ENCODE measurements at regions not wholly inside any gene's neighbourhood (a gene's known extent, or its start where the extent isn't known, plus 50 kb on each side); places are given as distances from the start of the nearest gene placed in this dataset.
"Not testable (repeated sequence)": the region's sequence is repeated elsewhere in the genome, so short reads cannot be mapped to it uniquely, and the experiment has no call there.

DNA sequence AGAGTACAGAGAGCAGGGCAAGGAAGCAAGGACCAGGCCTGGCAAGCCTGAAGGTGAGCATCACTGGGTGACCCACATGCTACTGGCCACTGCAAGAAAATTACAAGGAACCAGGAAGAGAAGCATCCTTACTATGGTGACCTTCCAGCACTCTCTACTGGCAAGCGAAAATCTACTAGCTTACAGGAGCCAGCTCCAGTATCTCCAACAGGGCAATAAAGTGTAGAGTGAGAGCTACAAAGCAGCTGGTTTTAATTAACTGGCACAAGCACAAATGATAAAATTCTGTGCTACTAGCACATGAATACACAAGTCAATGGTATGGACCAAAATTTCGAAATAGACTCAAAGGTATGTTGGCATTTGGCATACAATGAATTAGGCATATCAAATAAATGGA is 113.3 kb upstream of the CAST start:
- TF ChIP-seq, protein P1, sequence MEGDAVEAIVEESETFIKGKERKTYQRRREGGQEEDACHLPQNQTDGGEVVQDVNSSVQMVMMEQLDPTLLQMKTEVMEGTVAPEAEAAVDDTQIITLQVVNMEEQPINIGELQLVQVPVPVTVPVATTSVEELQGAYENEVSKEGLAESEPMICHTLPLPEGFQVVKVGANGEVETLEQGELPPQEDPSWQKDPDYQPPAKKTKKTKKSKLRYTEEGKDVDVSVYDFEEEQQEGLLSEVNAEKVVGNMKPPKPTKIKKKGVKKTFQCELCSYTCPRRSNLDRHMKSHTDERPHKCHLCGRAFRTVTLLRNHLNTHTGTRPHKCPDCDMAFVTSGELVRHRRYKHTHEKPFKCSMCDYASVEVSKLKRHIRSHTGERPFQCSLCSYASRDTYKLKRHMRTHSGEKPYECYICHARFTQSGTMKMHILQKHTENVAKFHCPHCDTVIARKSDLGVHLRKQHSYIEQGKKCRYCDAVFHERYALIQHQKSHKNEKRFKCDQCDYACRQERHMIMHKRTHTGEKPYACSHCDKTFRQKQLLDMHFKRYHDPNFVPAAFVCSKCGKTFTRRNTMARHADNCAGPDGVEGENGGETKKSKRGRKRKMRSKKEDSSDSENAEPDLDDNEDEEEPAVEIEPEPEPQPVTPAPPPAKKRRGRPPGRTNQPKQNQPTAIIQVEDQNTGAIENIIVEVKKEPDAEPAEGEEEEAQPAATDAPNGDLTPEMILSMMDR (IDR thresholded peaks at IDR 0.05; ENCODE audit: borderline replicate concordance, insufficient read depth, low read depth, low read length), result no peak
- H3K4me3 ChIP-seq (ENCODE audit: low read depth, low read length), result no peak overlapping the region

DNA sequence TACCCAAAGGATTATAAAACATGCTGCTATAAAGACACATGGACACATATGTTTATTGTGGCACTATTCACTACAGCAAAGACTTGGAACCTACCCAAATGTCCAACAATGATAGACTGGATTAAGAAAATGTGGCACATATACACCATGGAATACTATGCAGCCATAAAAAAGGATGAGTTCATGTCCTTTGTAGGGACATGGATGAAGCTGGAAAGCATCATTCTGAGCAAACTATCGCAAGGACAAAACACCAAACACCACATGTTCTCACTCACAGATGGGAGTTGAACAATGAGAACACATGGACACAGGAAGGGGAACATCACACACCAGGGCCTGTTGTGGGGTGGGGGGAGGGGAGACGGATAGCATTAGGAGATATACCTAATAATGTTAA is 101.3 kb upstream of the CAST start:
- H3K4me3 ChIP-seq (ENCODE audit: low read depth, low read length), result not testable (repeated sequence)

DNA sequence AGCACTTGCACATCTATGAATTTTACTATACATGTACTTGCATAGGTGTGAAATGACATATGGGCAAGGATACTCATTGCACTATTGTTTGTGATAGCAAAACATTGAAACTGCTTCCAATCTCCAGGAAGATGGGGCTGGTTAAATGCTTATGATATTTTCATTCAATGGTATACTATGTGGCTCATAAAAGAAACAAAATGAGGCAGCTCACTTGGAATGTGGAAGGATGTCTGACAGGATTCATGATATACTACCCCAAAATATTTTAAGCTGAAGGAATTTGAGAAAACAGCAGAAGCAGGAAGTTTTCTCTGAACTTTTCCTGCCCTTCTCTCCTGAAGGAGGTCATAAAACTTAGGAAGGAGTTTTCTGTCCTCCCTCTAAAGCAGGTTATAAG is 99.6 kb upstream of the CAST start:
- TF ChIP-seq, protein P1 (IDR thresholded peaks at IDR 0.05; ENCODE audit: borderline replicate concordance, insufficient read depth, low read depth, low read length), result no peak
- no peak overlapping the region for H3K4me3 ChIP-seq (ENCODE audit: low read depth, low read length)

DNA sequence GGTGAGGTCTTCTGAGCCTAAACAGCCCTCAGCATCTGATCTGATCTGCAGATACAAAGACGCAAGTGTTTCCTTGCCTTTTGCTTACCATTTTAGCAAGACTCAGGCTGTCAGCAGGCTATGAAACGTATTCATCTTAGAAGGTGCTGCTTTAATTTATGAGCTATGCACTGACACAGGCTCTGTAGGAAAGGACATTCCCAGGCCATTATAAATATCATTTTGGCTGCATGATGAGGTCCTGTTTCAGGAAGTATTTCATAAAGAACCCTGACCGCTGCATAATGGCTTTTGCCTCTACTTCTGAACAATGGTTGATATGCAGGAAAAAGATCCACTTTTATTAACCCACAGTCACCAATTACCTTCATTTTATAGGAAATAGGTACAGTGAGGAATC is 98.4 kb upstream of the CAST start:
- H3K4me3 ChIP-seq (ENCODE audit: low read depth, low read length), result no peak overlapping the region
- TF ChIP-seq, protein P1 (IDR thresholded peaks at IDR 0.05; ENCODE audit: borderline replicate concordance, insufficient read depth, low read depth, low read length), result no peak

DNA sequence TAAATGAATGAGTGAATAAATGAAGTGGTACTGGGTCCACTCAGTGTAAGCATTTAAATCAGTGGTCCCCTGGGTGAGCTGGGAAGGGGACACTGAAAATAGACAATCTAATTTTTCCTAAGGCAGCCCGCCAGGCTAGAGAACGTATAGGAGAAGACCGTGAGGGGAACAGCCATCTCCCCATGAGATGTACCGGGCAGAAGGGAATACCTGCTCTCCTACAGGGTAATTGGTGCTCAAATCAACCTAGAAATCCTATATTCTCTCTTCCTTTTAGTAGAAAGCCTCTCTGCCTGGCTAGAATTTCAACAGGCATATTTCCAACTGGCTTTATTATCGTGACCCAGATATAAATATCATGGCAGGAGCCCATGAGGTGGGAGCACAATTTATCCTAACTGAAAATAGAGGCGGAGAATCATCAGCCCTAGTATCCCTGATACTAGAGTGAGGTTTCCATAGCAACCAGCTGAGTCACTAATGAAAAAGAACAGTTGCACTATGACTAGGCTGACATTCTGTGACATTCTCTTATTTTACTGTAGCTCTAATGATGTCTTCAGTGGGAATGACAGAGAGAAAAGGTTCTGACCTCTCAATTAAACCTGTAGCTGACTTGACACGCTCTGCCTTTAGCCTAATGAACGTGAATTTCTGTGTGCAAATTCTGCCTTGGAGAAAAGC is 96.5 kb upstream of the CAST start:
- no peak overlapping the region for H3K4me3 ChIP-seq (ENCODE audit: low read depth, low read length)

DNA sequence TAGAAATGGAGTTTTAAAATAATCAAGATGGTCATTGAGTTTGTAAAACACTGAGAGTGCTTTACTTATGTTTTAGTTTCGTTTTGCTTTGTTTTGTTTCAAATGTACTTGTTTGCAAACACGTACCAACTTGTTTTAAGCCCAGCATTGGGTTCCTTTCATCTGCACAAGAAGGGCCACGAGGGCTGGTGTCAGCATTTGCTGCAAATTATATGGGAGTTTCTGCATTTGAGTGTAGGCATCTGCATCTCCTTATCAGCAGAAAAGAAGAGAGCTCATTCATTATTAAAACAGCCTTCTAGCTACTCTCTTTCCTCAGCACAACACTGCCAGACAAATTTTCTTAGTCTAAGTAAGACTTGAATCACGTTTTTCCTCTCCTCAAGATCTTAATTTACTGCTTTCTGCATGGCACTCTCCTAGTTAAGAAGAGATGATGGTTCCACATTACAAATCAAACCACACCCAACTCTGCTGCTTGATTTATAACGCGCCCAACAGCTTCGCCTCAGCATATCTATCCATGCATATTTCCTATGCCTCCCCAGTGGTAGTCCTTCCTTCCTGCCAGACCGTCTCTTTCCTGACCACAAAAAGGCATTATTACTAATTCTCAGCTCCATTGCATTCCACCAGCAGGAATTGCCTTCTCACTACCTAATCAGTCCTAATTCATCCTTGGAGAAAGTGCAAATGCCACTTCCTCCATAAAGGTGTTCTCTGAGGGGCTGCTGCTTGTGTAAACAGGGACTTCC is 95.2 kb upstream of the CAST start:
- TF ChIP-seq, protein P1 (IDR thresholded peaks at IDR 0.05; ENCODE audit: borderline replicate concordance, insufficient read depth, low read depth, low read length), result no peak
- no peak overlapping the region for H3K4me3 ChIP-seq (ENCODE audit: low read depth, low read length)

More for the DNA sequence above, 96.5 kb upstream of the CAST start:
- TF ChIP-seq, protein P1 (IDR thresholded peaks at IDR 0.05; ENCODE audit: borderline replicate concordance, insufficient read depth, low read depth, low read length), result no peak

DNA sequence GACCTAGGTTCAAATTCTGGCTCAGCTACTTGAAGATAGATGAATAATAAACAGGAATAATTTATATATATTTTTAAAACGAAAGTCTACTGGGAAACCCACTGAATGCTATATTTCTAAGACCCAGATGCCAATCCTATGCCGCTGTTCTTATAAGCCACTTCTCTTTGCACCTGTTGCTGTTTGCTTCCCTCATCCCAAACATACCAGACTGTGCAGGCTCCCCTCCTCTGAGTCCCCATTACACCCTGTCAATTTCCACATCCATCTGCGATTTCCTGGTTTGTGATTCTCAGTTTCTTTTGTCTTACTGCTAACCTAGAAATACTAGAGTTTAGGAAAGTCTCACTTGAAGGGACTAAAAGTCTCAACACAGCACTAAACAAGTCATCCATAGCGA is 92.8 kb upstream of the CAST start:
- no peak overlapping the region for H3K4me3 ChIP-seq (ENCODE audit: low read depth, low read length)
- TF ChIP-seq, protein P1 (IDR thresholded peaks at IDR 0.05; ENCODE audit: borderline replicate concordance, insufficient read depth, low read depth, low read length), result no peak

All from GM12875 (cell line).